ENCODE measurements at regions not wholly inside any gene's neighbourhood (a gene's known extent, or its start where the extent isn't known, plus 50 kb on each side); places are given as distances from the start of the nearest gene placed in this dataset.

DNA sequence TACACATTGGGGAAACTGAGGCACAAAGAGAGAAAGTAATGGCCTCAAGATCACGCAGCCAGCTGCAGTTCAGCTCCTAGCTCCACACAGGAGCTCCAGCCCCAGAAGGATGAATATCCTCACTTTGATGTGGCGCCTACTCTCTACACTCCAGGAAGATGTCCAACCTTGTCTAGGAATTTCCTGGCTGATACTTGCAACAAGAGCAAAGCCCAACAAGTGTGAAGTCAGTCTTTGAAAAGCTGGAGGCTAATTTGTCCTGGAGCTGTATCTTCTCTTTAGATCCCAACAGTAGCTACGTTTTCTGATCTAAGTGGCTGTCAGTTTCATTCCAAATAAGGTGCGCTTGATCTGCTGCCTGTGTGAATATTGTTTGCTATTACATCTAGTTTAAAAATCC is 344.9 kb downstream of the PTPRU start:
- H3K9me3 ChIP-seq (ENCODE audit: low read length): no peaks in the 10 kb centered on the region
- no peaks in the 10 kb centered on the region for H3K79me2 ChIP-seq (replicated peaks; ENCODE audit: insufficient read depth, low read length)
- H3K4me3 ChIP-seq (ENCODE audit: low read length): no peak overlapping the region
- no peak overlapping the region for H2AFZ ChIP-seq (ENCODE audit: low read depth, low read length)
- H3K9me2 ChIP-seq (ENCODE audit: insufficient read depth, low read length): no peaks in the 10 kb centered on the region
- H3K36me3 ChIP-seq (ENCODE audit: insufficient read depth, low read length): no peaks in the 10 kb centered on the region
- H3K27ac ChIP-seq (ENCODE audit: low read length): no peak overlapping the region
- H3K27me3 ChIP-seq (ENCODE audit: insufficient read depth, low read depth, low read length): no peaks in the 10 kb centered on the region
- H3F3A ChIP-seq (ENCODE audit: insufficient read depth, low read length, poor library complexity, severe bottlenecking): no peaks in the 10 kb centered on the region
- H3K9ac ChIP-seq (ENCODE audit: low read length): no peak overlapping the region
- TF ChIP-seq TAF1 (IDR thresholded peaks at IDR 0.05; ENCODE audit: low read depth) (no peak), MXI1 (conservative IDR thresholded peaks at IDR 0.05; ENCODE audit: poor library complexity, severe bottlenecking) (no peak), SMC3 (conservative IDR thresholded peaks at IDR 0.05; ENCODE audit: poor library complexity) (no peak), EP300 (conservative IDR thresholded peaks at IDR 0.05; ENCODE audit: poor library complexity, severe bottlenecking) (no peak), EZH2 (IDR thresholded peaks at IDR 0.05; ENCODE audit: borderline replicate concordance, insufficient read depth, low read length, poor library complexity, severe bottlenecking) (no peak), RAD21 (conservative IDR thresholded peaks at IDR 0.05) (no peak), POLR2AphosphoS5 (IDR thresholded peaks at IDR 0.05) (no peak)
- TF ChIP-seq, protein P1, sequence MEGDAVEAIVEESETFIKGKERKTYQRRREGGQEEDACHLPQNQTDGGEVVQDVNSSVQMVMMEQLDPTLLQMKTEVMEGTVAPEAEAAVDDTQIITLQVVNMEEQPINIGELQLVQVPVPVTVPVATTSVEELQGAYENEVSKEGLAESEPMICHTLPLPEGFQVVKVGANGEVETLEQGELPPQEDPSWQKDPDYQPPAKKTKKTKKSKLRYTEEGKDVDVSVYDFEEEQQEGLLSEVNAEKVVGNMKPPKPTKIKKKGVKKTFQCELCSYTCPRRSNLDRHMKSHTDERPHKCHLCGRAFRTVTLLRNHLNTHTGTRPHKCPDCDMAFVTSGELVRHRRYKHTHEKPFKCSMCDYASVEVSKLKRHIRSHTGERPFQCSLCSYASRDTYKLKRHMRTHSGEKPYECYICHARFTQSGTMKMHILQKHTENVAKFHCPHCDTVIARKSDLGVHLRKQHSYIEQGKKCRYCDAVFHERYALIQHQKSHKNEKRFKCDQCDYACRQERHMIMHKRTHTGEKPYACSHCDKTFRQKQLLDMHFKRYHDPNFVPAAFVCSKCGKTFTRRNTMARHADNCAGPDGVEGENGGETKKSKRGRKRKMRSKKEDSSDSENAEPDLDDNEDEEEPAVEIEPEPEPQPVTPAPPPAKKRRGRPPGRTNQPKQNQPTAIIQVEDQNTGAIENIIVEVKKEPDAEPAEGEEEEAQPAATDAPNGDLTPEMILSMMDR (IDR thresholded peaks at IDR 0.05; ENCODE audit: poor library complexity, severe bottlenecking): no peak
- TF ChIP-seq, protein P2, sequence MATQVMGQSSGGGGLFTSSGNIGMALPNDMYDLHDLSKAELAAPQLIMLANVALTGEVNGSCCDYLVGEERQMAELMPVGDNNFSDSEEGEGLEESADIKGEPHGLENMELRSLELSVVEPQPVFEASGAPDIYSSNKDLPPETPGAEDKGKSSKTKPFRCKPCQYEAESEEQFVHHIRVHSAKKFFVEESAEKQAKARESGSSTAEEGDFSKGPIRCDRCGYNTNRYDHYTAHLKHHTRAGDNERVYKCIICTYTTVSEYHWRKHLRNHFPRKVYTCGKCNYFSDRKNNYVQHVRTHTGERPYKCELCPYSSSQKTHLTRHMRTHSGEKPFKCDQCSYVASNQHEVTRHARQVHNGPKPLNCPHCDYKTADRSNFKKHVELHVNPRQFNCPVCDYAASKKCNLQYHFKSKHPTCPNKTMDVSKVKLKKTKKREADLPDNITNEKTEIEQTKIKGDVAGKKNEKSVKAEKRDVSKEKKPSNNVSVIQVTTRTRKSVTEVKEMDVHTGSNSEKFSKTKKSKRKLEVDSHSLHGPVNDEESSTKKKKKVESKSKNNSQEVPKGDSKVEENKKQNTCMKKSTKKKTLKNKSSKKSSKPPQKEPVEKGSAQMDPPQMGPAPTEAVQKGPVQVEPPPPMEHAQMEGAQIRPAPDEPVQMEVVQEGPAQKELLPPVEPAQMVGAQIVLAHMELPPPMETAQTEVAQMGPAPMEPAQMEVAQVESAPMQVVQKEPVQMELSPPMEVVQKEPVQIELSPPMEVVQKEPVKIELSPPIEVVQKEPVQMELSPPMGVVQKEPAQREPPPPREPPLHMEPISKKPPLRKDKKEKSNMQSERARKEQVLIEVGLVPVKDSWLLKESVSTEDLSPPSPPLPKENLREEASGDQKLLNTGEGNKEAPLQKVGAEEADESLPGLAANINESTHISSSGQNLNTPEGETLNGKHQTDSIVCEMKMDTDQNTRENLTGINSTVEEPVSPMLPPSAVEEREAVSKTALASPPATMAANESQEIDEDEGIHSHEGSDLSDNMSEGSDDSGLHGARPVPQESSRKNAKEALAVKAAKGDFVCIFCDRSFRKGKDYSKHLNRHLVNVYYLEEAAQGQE (IDR thresholded peaks at IDR 0.05; ENCODE audit: borderline replicate concordance): no peak
- no peaks in the 10 kb centered on the region for H4K20me1 ChIP-seq (ENCODE audit: insufficient read depth)
- no peak overlapping the region for H3K4me2 ChIP-seq (ENCODE audit: low read length)

DNA sequence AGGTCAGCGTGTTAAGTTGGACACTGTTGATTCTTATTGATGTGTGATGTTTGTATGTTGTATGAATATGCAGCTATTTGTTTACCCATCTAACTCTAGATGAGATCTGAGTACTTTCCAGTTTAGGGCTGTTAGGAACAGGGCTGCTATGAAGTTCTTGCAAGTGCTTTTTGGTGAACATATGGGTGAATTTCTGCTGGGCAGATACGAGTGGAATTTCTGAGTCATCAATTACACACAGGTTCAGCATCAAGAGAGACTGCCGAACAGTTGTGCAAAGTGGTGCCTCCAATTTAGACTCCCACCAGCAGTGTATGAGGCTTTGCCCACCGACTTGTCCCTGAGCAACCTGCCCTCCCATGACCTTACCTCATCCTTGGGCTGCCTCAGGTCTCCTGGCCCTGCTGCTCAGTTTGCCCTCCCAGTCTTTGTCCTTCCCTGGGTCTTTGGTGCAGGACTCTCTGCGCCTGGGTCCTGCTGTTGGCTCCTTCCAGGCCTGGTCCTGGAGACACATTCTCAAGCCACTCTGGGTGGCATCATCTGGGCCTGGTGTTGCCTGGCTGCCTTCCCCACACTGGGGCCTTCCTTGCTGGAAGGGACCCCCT is 343.6 kb downstream of the PTPRU start:
- H3K4me2 ChIP-seq (ENCODE audit: low read length): no peak overlapping the region
- no peaks in the 10 kb centered on the region for H3K79me2 ChIP-seq (replicated peaks; ENCODE audit: insufficient read depth, low read length)
- TF ChIP-seq EZH2 (IDR thresholded peaks at IDR 0.05; ENCODE audit: borderline replicate concordance, insufficient read depth, low read length, poor library complexity, severe bottlenecking) (no peak), SMC3 (conservative IDR thresholded peaks at IDR 0.05; ENCODE audit: poor library complexity) (no peak), TAF1 (IDR thresholded peaks at IDR 0.05; ENCODE audit: low read depth) (no peak), POLR2AphosphoS5 (IDR thresholded peaks at IDR 0.05) (no peak), MXI1 (conservative IDR thresholded peaks at IDR 0.05; ENCODE audit: poor library complexity, severe bottlenecking) (no peak), EP300 (conservative IDR thresholded peaks at IDR 0.05; ENCODE audit: poor library complexity, severe bottlenecking) (no peak), RAD21 (conservative IDR thresholded peaks at IDR 0.05) (no peak)
- TF ChIP-seq, protein P2 (IDR thresholded peaks at IDR 0.05; ENCODE audit: borderline replicate concordance): no peak
- TF ChIP-seq, protein P1 (IDR thresholded peaks at IDR 0.05; ENCODE audit: poor library complexity, severe bottlenecking): no peak
- H2AFZ ChIP-seq (ENCODE audit: low read depth, low read length): no peak overlapping the region
- H3K27me3 ChIP-seq (ENCODE audit: insufficient read depth, low read depth, low read length): no peaks in the 10 kb centered on the region
- H3K9me2 ChIP-seq (ENCODE audit: insufficient read depth, low read length): no peaks in the 10 kb centered on the region
- no peaks in the 10 kb centered on the region for H4K20me1 ChIP-seq (ENCODE audit: insufficient read depth)
- H3F3A ChIP-seq (ENCODE audit: insufficient read depth, low read length, poor library complexity, severe bottlenecking): no peaks in the 10 kb centered on the region
- no peak overlapping the region for H3K9ac ChIP-seq (ENCODE audit: low read length)
- no peaks in the 10 kb centered on the region for H3K36me3 ChIP-seq (ENCODE audit: insufficient read depth, low read length)
- no peak overlapping the region for H3K4me3 ChIP-seq (ENCODE audit: low read length)
- no peaks in the 10 kb centered on the region for H3K9me3 ChIP-seq (ENCODE audit: low read length)
- H3K27ac ChIP-seq (ENCODE audit: low read length): no peak overlapping the region

Data from neural cell (in vitro differentiated cells).